PFSK-1 (cell line): ENCODE measurements at regions not wholly inside any gene's neighbourhood (a gene's known extent, or its start where the extent isn't known, plus 50 kb on each side); places are given as distances from the start of the nearest gene placed in this dataset.

Source experiments
- FOXP2 ChIP-seq: optimal IDR thresholded peaks from 2 replicates; pipeline ENCODE3; 2011; ENCODE audit warnings: borderline replicate concordance, control low read depth, inconsistent platforms; ENCODE audit not compliant: insufficient read depth; ENCODE audit errors: extremely low read length, extremely low read depth
- POLR2AphosphoS5 ChIP-seq: IDR thresholded peaks from 2 replicates; pipeline ENCODE4 v1.6.1; 2012; ENCODE audit warnings: low read depth, mild to moderate bottlenecking, control low read depth, low read length, moderate library complexity

DNA sequence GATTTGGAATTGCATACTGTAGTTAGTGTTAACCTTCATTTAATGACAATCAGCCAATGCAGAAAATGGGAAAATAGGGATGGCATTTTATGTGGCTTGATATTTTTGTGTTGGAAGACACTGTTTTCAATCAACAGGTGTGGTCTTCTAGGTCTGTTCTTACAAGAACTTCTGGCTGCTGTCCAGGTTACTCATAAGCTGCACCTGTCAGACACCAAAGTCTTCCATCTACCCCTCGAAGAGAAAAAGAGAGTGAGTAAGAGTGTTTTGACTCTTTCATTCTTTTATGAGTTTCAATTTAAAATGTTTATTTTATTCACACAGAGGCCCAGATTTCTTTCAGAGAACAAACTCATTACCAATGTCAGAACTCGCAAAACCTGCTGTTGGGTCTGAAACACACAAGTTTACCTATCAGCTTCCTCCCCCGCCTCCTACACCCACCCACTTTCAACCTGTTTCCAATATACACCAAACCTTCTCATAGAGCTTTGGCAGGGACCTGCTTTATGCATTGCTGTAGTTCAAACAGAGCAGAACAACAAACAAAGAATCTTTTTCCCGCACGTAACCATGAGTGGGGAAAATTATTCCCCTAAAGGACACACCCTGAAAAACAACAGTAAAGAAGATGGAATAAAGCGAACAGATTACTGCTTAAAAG lies 767.7 kb upstream of the ALCAM start:
- TF ChIP-seq POLR2AphosphoS5: no peak
- no peak for TF ChIP-seq FOXP2
